ENCODE measurements at regions not wholly inside any gene's neighbourhood (a gene's known extent, or its start where the extent isn't known, plus 50 kb on each side); places are given as distances from the start of the nearest gene placed in this dataset.
"Not testable (repeated sequence)": the region's sequence is repeated elsewhere in the genome, so short reads cannot be mapped to it uniquely, and the experiment has no call there.

DNA sequence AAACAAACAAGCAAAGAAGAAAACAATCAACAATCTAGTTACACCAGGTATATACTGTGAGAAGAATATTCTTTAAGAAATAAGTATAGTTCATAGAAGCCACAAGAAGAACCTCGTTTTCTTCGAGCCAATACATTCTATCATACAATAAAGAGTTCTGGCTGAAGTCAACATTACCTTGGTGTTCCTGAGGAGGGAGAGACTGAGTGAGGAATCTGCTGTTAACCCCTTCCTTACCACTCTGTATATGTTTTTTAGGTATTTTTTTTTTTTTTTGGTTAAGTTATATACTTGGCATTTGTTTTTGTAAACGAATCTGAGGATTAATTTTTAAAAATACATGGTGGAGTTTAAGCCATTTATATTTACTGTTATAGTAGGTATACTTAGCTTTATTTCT is 412.5 kb downstream of the NUP35 start:
- DNase-seq: no peak

DNA sequence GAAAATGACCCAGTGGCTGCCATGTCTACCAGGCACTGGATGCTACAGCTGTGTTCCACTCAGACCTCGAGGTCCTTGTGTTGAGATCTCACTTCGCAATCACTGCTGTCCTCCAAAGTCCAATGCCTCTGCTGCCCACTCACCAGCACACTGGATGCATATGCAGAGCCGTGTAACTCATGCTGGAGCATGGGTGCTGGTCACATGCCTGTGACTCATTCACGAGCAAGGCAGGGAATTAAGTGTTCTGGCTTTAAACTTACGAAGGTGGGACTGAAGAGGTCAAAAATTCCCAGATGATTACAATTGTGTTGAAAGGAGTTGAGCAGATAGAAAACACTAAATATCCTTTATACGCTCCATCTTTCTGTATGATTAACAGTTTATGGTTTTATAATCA is 417.5 kb downstream of the NUP35 start:
- no peak for DNase-seq

DNA sequence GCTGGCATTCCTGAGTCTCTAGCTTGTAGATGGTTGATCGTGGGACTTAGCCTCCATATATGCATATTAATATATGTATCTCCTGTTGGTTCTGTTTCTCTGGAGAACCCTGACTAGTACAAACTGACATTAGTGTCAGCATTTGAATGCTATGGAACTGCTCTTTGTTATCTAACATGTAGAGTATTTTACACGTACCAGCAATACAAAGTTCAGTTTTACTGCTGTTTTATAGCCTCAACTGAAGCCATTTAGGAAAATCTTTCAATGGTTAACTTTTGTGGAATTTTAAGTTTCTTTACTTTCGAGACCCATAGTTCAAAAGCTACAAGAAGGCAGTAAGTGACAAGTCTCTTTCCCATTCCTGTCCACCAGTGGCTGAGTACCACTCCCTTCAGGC is 418.4 kb downstream of the NUP35 start:
- DNase-seq: no peak

DNA sequence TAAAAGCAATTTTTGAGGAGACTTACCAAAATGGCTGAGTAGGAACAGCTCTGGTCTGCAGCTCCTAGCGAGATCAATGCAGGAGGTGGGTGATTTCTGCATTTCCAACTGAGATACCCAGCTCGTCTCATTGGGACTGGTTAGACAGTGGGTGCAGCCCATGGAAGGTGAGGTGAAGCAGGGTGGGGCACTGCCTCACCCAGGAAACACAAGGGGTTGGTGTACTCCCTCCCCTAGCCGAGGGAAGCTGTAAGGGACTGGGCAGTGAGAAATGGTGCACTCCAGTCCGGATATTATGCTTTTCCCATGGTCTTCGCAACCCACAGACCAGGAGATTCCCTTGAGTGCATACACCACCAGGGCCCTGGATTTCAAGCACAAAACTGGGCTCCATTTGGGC is 419.0 kb downstream of the NUP35 start:
- DNase-seq: no peak

DNA sequence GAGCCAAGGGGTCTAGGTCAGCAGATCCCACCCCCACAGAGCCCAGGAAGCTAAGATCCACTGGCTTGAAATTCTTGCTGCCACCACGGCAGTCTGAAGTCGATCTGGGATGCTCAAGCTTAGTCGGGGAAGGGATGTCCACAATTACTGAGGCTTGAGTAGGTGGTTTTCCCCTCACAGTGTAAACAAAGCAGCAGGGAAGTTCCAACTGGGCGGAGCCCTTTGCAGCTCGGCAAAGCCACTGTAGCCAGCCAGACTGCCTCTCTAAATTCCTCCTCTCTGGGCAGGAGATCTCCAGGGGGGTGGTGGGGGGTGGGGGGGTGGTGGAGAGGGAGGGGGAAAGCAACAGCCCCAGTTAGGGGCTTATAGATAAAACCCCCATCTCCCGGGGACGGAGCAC is 419.5 kb downstream of the NUP35 start:
- DNase-seq: no peak

DNA sequence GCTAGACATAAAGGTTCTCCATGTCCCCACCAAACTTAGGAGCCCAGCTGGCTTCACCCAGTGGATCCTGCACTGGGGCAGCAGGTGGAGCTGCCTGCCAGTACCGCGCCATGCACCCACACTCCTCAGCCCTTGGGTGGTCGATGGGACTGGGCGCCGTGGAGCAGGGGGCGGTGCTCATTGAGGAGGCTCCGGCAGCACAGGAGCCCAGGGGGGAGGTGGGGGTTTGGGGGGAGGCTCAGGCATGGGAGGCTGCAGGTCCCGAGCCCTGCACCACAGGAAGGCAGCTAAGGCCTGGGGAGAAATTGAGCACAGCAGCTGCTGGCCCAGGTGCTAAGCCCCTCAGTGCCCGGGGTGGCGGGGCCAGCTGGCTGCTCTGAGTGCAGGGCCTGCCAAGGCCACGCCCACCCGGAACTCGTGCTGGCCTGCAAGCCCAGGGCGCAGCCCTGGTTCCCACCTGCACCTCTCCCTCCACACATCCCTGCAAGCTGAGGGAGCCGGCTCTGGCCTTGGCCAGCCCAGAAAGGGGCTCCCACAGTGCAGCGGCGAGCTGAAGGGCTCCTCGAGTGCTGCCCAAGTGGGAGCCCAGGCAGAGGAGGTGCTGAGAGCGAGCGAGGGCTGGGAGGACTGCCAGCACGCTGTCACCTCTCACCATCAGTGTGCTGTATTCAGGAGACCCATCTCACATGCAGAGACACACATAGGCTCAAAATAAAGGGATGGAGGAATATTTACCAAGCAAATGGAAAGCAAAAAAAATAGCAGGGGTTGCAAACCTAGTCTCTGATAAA is 422.5 kb downstream of the NUP35 start:
- not testable (repeated sequence) for DNase-seq

DNA sequence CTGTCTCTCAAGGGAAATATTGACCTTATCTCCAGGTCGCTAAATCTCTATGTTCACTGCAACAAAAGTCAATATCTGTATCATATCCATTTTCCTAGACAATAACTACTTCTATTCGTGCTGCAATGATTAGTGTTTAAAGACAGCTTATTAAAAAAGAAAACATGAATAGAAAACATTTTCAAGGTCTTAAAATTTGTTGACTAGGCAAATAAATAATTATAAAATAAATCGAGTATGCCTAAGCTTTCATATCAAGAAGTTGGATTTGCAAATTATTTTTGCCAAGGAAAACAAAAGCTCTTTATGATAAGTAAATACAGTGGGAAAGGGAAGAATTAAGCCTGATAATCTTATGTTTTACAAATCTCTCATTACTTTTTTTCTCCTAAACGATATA is 428.5 kb downstream of the NUP35 start:
- no peak for DNase-seq

DNA sequence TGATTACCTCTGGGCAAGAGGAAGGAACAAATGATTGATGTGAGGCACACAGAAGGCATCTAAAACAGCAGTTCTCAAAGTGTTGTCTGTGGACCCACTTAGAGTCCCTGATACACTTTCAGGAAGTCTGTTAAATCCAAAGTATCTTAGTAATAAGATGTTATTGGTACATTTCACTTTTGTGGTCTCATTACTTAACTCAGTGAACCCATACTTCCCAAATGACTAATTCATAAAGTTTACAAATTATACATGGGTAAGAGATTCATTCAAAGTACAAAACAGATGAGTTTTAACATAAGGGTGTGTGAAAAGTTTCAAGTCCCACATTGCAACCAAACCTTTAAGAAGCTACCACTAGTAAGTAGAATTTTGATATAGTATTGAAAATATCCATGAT is 440.5 kb downstream of the NUP35 start:
- DNase-seq: no peak

DNA sequence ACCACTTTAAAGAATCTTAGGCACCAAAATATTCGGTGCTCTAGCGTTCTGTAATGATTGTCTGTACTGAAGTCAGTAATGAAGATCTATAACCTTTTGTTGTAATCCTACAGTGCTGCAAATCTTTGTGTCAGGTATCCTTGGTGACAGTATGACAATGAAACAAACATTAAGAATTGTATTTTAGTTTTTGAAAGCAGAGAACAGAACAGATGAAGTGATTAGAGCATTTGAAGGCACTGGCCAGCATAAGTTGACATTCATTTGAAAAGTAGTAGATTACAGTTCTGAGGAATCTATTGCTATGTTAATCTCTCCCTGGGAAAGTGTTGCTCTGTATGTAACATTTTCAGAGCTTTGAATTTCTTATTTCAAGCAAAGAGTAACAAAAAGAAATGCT is 451.2 kb downstream of the NUP35 start:
- DNase-seq: no peak

DNA sequence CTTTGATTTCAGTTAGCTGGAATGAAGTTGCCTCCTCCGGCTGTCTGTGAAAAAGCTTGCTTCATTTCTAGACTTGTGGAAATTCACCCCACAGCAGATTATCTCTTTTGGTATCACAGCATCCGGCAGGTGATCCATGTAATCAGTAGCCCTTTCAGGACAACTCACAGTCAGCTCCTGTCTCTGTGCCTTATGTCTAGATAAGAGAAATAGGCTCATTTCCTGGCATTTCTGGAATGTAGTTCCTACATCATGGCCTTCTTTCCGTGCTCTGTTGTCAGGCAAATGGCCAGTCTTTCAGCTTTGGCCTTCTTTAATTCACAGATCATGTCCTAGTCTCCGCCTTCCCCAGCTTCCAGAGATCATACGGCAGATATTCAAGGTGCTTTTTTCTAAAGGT is 455.4 kb downstream of the NUP35 start:
- no peak for DNase-seq

DNA sequence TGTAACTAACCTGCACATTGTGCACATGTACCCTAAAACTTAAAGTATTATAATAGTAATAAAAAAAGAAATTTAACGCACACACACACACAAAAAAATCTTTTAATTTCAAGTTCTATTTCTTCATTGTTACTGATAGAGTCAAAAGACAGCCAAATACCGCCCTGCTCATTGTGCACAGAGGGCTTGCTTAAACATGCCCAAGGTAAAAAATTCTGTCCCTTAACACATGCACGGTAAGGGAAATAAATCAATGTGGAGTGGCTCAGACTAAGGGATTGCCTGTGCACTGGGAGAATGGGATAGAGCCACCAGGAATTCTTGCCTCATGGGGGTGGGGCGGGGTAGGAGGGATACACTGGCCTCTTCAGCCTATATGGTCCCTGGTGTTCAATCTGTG is 468.0 kb downstream of the NUP35 start:
- DNase-seq: no peak

DNA sequence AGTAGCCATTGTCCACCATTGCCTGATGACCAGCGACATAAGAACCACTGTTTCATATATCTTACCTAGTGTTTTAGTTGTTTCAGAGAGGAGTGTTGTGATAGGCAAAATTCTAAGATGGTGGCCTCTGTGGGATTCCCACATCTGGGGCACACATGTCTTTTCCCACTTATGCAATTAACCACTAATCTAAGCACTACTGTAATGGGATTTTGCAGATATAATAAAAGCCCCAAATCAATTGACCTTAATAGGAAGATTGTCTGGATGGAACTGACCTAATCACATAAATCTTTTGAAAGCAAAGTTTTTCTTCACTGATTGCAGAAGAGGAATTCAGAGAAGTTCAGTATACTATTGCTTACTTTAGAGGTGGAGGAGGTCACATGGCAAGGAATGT is 469.9 kb downstream of the NUP35 start:
- no peak for DNase-seq

DNA sequence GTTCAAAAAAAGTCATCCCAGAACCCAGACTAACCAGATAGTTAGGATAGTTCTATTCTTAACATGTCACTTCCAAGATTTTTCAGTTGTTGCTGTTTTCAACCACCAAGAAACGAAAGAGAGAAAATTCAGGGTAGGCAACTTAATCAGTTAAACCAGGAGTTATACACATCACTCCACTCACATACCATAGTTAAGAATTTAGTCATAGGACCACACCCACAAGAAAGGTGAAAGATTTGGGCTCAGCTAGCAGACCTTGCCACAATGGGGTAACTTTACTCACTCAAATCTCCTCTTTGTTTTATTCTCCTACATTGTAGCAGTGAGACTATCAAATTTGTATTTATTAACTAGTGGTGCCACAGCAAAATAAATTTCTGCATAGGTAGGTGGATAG is 473.6 kb downstream of the NUP35 start:
- DNase-seq: no peak

DNA sequence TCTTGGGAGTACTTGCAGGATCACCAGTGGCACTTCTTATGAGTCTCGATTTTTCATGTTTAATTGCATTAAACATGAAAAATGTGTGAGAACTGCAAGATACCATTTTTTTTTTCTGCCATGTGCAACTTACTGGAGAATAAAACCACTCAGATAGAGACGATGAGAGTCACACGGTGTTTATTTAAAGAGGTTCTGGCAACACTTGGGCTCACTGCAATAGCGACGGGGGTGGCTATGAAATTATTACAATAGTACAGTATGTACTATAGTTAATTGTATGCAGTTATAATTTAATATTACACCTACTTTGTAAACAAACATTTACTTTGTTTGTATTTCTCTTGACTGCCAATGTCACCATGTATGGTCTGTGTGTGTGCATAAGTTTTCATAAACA is 479.8 kb downstream of the NUP35 start:
- no peak for DNase-seq

DNA sequence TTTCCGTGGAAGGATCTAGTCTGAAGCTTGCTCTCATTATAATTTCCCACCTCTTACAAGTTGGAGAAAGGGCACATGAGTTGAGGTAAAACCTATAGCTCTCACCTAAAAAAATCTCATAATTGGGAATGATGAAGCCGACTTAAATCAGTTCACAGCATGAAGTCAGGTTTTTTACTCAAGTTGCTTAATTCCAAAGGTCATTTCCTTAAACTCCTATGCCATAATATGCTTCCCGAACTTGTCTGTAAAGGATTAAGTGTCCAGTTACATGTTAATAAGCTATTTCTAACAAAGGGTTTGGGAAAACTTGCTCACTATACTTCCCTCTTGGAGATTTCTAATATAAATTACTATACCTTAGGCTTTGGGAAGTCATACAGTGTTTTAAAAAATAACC is 481.2 kb downstream of the NUP35 start:
- DNase-seq: no peak

DNA sequence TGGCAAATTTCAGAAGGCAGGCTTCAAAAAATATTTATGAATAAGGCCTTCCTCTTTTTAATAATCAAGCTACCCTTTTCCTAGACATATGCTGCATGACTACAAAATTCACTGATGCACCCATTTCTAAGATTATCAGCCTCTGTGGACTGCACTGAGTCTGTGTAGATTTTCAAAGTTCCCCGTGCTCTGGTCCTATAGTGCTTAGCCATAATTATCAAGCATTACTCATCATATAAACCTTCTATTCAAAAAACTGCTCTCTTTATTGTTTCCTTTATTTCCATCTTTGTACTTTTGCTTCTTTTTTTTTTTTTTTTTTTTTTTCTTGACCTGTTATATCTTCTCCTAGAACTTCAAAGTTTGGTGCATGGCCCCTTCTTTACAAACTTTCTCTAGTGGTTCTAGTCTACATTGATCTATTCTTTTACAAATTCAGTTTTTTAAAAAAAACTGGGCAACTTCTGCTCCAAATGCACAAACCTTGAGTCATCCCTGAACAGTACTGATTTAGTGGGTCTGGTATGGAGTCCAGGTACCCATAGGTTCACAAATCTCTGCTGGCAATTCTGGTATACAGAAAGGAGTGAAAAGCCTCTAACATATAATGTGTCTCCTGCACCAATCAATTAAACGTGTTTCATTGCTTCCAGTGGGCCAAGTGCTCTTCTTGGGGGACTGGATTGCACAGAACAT is 481.9 kb downstream of the NUP35 start:
- DNase-seq: no peak

DNA sequence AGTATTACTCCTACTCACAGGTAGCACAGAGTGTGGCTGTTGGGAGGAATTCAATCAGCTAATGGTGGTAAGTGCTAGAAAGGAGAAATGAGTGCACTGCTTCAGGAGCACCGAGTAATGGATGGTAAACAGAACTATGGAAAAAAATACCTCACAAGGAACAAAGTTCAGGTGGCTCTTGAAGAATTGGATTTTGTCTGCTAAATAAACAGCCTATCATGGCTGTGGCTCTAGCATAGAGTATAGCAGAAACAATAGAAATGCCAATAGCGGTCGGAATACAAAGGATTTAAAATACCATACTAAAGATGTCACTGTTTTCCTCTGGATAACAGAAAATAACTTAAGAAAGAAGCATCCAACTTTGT is 482.5 kb downstream of the NUP35 start:
- DNase-seq: no peak

DNA sequence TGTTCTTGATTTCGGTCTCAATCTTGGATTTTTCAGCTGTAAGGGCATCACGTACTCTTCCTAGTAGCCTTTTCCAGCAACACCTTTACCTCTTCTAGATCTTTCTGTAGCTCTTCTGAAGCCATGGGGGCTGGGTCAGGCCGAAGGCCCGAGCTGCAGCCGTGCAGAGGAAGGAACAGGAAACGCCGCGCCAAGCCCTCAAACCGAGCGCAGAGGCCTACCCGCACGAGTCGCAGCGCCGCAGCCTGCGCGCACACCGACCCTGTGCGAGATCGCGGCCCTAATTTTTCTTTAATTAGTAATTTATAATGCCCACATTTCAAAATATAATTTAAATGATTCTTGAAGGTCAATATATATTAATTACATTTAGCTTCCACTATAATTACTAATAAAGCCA is 483.8 kb downstream of the NUP35 start:
- DNase-seq: no peak

DNA sequence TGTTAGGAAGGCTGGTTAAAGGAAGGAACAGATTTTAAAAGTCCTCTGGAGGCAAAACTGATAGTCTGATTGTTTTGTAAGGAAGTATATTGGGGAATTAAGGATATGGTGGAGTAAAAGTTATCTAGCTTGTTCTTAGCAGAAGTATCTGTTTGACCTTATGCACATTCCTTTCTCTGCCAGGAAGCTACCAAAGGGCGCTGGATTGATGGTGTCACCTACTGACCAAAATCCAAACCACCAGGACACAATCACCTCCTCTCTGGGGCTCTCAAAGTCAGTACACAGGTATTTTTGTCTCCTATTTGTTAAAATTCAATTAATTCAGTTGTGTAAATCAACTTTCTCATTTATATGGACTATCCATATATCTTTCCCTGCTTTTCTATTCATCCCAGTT is 484.5 kb downstream of the NUP35 start:
- DNase-seq: no peak

DNA sequence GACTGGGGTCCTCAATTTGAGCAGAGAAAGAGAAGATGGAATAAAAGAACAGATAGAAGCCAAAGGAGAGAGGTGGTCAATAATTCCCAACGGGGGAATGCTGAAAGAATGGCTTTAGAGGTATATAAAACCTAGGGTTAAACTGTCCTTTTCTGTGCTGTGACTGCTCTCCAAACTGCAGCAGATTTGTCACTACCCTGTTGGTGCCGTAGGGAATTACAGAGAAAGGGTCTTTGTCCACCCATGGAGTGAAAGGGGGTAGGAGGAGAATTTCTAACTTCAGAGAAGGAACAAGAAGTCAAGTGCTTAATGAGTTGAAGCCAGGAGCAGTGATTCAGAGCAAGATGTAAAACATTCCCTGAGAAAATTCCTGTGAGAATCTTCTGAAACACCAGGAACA is 486.5 kb downstream of the NUP35 start:
- DNase-seq: no peak

DNA sequence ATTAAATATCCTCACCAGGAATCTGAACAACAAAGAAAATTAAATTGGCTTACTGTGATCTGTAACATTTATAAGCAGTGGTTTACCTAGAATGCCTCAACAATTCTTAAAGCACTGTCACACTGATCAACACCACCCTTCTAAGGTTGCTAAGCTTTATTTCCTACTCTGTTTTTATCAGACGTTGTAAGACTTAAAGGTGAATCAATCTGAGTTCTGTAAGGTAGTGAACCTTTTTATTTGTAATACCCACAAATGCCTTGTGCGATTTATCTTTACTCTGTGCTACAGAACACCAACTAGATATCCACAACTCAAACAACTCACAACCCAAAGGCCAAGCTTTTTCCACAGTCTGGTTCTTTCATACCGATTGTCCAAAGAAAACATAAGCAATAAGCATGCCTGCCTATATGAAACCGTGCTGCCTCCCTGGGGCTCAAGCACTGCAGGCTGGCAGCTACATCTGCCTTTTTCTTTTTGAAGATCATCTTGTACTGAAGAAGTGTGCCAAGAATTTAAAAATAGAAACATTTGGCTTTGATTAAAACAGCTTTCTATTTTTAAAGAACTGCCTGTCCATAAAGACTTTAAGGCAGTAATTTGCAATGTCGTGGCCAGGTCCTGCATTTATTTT is 490.7 kb downstream of the NUP35 start:
- no peak for DNase-seq

DNA sequence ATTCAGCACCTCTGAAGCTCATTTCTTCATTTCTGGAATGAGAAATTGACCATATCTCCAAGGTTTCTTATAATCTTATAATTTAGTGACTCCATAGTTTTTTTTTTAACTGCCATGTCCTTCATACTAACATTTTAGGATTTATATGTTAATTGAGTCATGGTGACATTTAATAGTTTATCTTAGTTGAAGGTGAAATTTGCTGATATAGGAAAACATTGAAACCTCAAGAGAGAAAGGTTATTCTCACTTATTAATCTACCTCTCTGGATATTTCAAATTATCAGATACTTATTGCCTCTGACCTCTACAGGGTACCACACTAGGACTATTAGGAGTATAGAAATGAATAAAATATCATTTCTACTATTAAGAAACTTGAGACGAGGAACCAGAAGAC is 499.0 kb downstream of the NUP35 start:
- DNase-seq: no peak

DNA sequence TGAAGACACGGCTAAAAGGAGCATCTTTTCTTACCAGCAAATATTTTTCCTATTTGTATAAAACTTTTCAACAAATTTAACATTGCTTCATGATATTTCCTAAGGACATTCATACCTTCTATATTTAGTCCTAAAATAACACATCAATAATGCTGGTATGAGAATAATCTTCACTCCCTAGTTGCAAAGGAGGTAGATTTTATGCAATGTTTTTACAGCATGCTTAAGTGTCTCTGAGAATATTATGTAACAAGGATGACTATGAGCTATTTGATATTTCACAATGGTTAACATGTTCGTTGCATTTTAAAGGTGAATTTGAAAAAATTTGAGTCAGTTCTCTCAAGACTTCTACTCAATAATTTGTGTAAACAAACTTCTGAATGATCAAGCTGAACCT is 506.7 kb downstream of the NUP35 start:
- DNase-seq: no peak

DNA sequence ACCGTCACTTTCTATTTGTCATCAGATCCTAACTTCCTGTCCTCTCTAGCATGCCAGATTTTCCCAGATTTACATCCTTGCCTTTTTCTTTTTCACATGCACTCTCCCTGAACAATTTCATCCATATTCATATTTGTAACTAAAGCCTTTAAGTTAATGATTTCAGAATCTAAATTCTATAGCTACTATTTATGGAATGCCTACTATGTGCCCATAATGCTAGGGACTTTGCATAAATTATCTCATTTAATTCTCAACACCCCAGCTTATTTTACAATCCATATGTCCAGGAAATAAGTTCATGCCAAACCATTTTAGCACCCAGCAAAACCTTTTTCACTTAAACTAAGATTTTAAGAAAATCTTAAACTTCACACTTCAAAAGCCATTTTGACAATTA is 531.9 kb downstream of the NUP35 start:
- no peak for DNase-seq

DNA sequence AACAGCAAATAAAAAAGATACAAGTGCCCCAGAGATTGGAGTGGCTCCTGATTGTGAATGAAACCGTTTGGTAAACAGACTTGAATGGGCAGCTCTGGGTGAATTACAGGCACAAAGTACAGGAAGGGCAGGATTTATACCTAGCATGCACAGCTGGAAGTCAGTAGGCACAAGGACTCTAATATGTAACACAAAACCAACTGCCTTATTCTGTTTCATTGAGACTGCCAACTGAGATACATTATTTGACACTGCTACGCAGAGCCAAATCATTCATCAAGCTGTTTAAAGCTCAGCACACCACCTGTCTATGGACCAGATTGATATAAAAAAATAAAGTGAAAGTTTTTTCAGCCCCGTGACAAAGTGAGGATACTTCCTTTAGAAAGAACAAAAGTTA is 541.2 kb downstream of the NUP35 start:
- DNase-seq: no peak
